ENCODE measurements at regions not wholly inside any gene's neighbourhood (a gene's known extent, or its start where the extent isn't known, plus 50 kb on each side); places are given as distances from the start of the nearest gene placed in this dataset.

DNA sequence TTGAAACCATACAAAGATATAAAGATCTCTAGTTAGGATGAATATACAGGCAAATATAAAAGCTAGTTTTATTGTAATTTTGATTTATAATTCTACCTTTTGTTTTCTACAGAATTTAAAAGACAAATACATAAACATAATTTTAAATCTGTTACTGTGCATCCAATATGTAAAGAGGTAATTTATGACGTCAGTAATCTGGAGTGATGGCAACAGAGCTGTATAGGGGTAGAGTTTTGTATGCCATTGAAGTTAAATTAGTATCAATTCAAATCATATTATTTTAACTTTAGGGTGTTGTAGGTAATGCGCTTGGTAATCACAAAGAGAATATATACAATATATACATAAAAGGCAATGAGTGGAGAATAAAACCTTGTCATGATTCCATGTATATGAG lies 183.7 kb upstream of the ARHGAP24 start:
- TF ChIP-seq FOSB (CRISPR knock-in tag; IDR thresholded peaks at IDR 0.05): no peak
- TF ChIP-seq TP53 (CRISPR knock-in tag; IDR thresholded peaks at IDR 0.05): no peak
- TF ChIP-seq, protein P1, sequence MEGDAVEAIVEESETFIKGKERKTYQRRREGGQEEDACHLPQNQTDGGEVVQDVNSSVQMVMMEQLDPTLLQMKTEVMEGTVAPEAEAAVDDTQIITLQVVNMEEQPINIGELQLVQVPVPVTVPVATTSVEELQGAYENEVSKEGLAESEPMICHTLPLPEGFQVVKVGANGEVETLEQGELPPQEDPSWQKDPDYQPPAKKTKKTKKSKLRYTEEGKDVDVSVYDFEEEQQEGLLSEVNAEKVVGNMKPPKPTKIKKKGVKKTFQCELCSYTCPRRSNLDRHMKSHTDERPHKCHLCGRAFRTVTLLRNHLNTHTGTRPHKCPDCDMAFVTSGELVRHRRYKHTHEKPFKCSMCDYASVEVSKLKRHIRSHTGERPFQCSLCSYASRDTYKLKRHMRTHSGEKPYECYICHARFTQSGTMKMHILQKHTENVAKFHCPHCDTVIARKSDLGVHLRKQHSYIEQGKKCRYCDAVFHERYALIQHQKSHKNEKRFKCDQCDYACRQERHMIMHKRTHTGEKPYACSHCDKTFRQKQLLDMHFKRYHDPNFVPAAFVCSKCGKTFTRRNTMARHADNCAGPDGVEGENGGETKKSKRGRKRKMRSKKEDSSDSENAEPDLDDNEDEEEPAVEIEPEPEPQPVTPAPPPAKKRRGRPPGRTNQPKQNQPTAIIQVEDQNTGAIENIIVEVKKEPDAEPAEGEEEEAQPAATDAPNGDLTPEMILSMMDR (IDR thresholded peaks at IDR 0.05): no peak
- no peak for TF ChIP-seq EP300 (IDR thresholded peaks at IDR 0.05)
- TF ChIP-seq, protein P2, sequence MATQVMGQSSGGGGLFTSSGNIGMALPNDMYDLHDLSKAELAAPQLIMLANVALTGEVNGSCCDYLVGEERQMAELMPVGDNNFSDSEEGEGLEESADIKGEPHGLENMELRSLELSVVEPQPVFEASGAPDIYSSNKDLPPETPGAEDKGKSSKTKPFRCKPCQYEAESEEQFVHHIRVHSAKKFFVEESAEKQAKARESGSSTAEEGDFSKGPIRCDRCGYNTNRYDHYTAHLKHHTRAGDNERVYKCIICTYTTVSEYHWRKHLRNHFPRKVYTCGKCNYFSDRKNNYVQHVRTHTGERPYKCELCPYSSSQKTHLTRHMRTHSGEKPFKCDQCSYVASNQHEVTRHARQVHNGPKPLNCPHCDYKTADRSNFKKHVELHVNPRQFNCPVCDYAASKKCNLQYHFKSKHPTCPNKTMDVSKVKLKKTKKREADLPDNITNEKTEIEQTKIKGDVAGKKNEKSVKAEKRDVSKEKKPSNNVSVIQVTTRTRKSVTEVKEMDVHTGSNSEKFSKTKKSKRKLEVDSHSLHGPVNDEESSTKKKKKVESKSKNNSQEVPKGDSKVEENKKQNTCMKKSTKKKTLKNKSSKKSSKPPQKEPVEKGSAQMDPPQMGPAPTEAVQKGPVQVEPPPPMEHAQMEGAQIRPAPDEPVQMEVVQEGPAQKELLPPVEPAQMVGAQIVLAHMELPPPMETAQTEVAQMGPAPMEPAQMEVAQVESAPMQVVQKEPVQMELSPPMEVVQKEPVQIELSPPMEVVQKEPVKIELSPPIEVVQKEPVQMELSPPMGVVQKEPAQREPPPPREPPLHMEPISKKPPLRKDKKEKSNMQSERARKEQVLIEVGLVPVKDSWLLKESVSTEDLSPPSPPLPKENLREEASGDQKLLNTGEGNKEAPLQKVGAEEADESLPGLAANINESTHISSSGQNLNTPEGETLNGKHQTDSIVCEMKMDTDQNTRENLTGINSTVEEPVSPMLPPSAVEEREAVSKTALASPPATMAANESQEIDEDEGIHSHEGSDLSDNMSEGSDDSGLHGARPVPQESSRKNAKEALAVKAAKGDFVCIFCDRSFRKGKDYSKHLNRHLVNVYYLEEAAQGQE (IDR thresholded peaks at IDR 0.05): no peak
- no peak for TF ChIP-seq KDM5A (IDR thresholded peaks at IDR 0.05)
- TF ChIP-seq, protein P3, sequence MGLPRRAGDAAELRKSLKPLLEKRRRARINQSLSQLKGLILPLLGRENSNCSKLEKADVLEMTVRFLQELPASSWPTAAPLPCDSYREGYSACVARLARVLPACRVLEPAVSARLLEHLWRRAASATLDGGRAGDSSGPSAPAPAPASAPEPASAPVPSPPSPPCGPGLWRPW (IDR thresholded peaks at IDR 0.05): no peak
- TF ChIP-seq BHLHE40 (IDR thresholded peaks at IDR 0.05; ENCODE audit: low read depth, low read length): no peak
